ENCODE measurements at regions not wholly inside any gene's neighbourhood (a gene's known extent, or its start where the extent isn't known, plus 50 kb on each side); places are given as distances from the start of the nearest gene placed in this dataset.
A peak's percentile ranks its signal among the peaks of the same experiment; 100 is the strongest.

DNA sequence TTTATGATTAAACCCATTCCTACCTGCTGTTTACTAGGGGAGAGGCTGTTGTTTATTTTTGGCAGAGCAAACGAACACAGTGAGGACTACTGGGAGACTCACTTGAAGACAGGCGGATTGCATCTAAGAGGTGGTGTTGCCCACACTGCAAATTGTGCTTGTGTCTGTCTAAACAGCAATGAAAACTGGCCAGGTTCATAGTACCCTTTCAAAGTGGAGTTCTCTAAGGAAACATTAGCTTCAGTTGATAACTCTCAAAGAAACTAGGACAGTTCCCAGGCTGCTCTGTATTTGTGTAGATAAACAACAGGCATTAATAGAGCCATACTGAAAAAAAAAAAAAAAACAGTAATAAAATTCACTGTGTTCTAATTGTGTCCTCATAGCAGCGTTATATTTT lies 466.0 kb upstream of the RGS6 start:
- DNase-seq (ENCODE audit: low read depth, low spot score): no peak

DNA sequence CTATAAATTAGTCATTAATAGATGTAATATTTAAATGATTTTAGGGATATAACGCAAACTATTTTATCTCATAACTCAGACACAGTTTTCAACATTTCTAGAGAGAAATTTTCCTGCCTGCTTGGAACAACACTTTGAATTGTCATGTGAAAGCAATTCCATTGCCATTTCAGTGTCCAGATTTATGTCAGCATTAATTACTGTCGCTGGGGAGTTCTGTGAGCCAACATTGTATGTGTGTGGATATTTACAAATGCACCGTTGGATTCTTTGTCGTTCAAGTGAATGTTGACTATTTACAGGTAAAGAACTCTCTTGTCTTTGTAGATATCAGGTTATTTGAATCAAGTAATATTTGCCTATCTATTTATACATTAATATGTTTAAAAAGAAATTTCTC lies 465.3 kb upstream of the RGS6 start:
- no peak for DNase-seq (ENCODE audit: low read depth, low spot score)

DNA sequence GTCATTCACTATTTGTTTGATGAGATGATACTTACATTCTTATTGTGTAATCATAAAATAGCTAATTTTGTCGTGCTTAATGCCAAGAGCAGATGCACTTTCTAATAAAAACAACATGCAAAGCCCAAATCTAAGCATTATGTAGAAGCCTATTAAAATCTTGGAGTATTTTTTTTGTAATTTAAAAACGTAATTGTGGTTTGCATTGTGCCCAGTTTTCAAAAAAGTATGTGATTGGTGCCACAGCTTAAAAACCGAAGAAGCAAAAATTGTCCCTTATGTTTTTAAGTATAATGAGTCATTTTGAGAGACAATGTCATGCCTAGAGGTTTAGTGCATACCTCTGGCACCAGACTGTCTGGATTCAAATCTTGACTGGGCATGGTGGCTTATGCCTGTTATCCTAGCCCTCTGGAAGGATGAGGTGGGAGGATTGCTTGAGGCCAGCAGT lies 464.8 kb upstream of the RGS6 start:
- no peak for DNase-seq (ENCODE audit: low read depth, low spot score)

DNA sequence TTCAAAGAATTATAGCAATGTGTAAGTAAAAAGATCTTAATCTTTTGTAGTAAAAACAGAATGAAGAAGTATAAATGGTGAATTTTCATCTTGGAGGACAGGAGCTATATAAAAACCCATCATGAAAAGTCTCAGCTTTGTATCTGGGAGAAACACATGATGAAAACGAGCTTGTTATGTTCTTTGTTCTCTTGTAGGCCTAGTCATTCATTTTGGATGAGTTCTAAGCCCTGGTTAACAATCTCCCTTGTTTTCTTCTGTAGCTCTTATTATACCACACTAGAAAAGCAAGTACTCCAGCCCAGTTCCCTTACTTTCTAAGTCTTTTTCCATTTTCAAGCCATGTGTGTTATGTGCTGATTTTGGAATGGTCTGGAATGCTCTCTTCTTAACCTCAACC lies 463.5 kb upstream of the RGS6 start:
- DNase-seq (ENCODE audit: low read depth, low spot score): no peak

DNA sequence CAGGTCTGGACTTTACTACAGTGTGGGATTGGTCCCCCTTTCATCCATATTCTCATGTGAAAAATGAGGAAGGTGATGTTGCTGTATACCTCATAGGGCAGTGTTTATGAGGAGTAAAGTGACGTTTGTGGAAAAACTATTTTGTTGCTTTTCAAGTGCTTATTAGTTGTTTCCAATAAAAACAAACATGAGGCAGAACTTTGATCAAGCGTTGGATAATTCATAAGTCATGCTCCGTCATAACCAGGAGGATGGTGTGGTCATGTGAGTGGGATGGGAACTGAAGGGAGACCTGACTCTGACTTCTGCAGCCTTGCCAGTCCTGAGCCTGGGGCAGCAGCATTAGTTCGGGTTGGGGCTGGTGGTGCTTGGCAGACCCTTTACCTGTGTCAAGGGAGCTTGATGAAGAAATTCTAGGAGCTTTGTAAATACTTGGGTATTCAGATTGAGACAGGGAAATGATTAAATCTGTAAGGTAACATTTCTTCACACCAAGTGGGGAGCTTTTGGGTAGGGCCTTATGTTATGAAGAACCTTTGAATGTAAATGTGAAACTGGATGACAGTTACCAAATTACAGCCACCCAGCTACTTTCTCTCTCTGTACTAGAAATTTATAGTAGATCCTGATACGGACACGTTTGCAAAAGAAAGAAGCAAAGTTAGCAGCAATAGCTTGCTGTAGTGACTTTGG lies 462.4 kb upstream of the RGS6 start:
- DNase-seq (ENCODE audit: low read depth, low spot score): no peak

DNA sequence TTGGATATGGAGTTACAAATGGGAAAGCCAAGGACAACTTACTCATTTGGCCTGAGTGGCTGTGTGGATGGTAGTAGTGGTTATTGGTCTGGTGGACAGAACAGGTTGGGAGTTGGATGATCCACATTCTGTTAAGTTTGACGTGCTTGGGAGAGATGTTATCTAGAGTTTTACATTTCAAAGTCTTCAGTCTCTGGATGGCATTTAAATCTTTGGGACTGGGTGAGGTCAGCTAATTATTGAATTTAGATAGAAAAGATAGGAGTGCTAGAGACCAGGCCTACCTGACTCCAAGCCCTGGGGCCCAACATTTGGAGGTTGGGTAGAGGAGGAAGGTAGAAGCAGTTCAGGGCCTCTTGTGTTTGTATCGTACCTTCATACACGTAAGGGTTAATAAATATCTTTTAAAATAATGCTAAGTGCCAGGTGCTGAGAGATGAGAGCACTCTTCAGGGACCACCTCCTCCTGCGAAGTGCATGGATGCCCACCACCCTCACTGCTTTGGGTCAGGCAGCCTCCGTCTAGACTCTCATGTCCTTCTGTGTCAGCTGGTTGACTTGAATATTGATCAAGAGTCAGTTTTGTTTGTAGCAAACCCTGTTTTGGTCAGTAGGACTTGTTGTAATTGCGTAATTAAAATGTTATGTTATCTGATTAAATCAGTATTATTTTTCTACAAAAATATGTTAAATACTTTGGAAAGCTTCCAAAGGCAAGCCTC lies 460.4 kb upstream of the RGS6 start:
- no peak for DNase-seq (ENCODE audit: low read depth, low spot score)

DNA sequence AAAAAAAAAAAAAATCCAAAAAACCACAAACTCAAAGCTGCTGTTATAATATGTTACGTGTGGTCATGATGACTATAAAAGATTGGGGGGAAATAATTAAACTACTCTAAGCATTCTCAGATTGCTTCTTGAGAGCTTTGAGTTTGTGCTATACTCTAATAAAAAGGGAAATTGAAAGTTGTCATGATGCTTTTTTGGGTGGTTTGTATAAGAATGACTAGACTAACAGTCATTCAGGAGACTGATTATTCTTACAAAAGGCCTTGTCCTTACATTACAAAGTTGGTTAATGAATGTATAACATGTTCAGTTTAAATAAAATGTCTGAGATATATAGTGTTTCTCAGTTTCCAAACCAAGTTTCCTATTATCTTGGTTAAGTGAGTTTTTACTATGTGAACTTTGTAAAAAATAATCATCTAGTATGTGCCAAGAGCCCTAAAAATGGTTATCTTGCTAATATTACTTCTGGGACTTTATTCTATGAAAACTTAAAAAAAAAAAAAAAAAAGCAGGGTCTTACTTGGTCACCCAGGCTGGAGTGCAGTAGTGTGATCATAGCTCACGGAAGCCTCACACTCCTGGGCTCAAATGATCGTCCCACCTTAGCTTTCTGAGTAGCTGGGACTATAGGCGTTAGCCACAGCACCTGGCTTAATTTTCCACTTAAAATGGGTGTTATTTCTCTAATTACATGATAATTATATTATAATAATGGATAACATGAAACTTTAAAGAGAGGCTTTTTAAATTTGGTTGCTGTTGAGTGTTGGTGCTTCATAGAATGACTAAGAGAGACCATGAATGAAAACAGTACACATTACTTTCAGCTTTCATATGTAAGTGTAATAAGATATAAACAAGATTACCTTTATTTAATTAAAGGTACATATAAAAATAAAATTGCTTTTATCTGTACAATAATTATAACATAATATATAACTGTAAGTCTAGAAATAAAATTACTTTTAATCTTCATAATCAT lies 459.6 kb upstream of the RGS6 start:
- no peak for DNase-seq (ENCODE audit: low read depth, low spot score)

DNA sequence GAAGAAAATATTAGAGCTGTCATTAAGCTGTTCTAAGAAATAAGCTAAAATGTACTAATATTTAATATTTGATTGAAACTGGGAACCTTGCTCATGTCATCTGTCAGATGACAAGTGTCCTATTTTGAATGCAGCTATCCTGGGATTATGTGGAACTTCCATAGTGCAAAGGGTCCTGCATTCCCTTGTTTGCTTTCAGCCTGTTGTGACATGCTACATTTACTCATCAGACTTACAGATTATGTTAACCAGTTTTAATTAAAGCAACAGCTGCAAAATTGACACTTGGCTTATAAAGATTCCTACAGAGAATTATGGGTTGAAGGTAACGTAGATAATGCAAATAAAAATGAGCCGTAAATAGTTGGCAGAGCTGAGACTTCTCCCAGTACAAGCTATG lies 458.4 kb upstream of the RGS6 start:
- no peak for DNase-seq (ENCODE audit: low read depth, low spot score)

DNA sequence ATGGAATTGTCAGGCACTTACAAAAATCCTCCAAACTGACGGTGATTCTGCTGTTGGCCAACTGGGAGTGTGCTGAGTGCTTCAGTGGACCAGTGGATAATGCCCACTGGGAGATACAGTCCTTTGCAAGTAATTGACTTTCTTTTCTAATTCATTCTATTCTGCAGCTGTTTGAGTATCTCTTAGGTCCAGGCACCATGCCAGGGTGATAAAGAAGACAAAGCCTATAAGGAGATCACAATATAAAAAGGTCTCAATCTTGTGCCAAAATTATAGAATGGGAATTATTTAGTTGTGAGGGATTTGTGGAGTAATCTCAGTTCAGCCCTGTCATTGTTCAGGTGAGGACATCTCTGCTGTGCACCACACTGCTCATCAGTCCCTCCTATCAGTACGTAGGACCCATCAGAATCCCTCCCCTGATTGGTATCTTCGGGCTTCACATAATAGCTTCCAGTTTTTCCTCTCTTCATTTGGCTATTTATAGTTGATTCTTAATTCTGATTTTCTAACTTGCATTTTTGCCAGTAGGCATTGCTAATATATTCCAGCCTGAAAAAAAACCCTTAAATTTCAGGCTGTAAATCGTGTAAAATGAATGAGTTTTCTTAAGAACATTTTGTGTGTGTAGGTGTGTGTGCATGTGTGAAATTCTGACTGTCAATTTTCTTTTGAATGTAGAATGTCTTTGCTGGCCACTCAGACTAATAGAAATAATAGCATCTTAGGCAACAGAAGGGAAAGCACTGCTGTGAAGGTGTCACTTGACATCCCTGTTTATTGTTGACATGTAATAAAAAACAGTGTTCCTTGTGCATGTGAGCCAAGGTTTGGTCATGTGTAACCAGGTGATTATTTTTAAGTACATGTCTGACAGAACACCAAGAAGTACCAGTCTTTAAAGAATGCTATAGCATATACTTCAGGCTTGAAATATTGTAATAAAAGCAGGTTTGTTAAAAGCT lies 457.6 kb upstream of the RGS6 start:
- no peak for DNase-seq (ENCODE audit: low read depth, low spot score)

DNA sequence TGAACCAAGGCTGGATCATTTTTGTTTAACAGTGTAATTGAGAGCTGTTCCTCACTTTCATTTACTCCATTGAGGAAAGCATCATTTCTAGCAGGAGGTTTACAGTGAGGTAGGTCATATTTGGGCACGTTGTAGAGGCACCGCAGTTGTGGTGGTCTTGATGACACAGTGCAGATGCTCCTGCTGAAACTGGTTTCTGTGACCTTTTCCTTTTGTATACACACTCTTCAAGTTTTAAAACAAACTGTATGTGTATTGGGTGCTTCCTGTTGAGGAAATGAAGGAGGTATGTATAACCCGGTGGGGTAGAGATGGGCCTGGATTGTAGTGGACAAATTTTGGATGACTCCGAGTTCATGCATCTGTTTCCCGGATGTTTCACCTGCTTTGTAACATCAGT lies 456.3 kb upstream of the RGS6 start:
- DNase-seq (ENCODE audit: low read depth, low spot score): no peak

DNA sequence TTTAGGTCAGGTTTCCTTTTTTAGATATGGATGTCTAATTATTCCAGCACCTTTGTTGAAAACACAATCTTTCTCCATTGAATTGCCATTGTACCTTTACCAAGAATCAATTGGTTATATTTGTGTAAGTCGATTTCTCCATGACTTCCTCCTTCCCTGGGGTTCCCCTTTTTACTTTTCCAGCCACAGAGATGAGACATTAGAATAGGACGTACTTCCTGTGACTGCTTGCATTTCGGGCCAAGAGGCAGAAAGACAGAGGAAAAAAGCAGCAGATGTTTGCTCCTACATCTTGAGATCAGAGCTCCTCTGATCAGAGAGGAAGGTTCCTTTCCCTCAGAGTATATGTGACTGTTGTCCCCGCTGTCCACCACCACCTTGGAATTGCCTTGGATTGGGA lies 453.7 kb upstream of the RGS6 start:
- DNase-seq (ENCODE audit: low read depth, low spot score): no peak

DNA sequence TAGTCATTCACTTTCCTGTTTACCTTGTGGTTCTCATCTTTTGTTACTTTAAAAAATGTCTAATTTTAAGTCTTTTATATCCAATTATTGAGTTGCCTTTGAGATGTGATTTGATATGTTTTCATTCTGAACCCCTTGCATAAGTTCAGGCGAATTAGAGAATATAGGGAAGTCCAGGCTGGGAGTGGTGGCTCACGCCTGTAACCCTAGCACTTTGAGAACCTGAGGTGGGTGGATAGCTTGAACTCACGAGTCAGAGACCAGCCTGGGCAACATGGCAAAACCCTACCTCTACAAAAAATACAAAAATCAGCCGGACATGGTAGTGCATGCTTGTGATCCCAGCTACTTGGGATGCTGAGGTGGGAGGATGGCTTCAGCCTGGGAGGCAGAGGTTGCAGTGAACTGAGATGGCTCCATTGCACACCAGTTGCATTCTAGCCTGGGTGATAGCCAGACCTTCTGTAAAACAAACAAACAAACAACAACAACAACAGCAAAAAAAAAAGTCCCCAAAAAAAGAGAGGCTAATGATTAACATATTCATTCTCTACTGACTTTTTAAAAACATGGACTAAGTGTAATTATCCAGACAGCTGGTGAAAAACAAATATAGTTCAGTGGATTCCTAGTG lies 451.1 kb upstream of the RGS6 start:
- no peak for DNase-seq (ENCODE audit: low read depth, low spot score)

DNA sequence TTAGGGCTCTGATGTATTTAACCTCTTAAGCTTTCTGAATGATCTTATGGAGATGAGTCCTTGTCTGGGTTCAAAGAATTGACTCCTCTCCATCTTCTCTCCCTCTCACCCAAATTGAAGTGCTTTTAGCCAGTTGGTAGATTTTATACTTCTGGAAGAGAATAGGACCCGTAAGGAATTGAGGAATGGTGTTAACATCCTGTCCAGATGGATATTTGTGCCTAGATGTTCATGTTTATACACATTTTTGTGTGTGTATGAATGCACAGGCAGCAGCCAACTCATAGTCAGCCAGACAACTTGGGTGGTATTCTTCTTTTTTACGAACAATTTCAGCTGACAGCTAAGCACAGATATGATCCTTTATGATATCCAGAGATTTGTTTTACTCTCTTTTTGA lies 449.6 kb upstream of the RGS6 start:
- no peak for DNase-seq (ENCODE audit: low read depth, low spot score)

DNA sequence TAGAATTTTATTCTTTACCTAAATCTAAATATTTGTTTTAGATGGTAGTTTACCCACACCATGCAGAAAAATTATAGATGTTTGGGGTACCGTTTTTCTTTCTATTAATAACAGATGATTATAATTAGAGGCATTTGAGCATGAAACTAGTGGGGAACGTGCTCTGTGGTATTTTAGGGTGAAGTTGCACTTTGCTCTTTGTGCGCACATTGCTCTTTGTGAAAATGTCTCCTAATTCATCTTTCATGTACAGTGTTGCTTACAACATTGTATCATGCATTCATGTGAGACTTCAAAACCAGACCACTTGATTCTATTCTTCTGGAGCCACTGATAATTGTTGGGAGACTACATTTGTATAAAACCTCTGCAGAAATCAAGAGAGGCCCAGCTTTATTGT lies 449.1 kb upstream of the RGS6 start:
- DNase-seq (ENCODE audit: low read depth, low spot score): no peak

DNA sequence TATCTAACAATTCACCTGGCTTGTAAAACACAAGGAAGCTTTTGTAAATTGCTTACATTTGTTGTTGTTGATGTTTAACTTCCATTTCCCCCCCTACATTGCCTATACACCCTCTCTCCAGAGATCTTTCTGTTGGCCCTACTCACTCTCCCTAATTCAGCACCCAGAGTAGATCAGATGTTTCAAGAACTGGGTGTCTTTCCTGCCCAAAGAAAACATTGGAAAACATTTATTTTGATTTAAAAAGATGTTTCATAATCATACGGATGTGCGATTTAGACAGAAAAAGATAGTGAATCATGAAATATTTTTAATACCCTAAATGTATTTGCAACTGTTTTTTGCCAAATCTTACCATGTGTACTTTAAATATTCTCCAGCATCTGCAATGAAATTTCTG lies 446.4 kb upstream of the RGS6 start:
- DNase-seq (ENCODE audit: low read depth, low spot score): no peak

DNA sequence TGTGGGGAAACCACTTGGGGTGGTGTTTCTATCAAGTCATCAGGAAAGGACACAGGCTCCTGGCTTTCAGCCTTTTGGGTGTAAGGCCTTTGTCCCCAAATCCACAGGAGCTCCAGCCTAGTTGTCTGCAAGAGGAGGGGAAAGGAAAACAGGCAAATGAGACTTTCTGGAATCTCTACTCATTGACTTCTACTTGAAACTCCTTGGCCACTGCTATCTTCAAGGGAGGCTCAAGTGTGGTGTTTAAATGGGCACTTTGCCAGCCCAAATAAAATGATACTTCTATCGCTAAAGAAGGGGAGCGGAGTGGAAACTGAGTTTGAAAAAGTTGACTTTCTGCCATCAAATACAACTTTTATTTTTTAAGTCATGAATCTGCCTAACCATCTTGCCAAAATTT lies 445.9 kb upstream of the RGS6 start:
- peak; percentile 63 for DNase-seq (ENCODE audit: low read depth, low spot score)

DNA sequence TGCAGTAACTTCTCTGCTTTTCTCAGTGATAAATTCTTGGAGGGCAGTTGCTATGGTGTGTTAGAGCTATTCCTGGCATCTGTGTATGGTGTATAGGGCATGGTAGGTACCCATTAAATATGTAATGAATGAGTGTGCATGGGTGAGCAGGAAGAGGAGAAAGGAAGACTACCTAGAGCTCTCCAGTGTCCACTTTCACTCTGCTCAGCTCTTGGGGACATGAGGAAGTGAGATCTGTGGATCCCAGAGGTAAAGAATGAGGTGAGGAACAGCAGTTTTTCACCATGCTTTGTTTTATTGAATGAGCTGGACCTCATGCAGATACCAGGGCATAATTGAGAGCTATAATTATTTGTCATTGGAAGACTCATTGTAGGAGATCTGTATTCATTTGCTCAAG lies 444.8 kb upstream of the RGS6 start:
- DNase-seq (ENCODE audit: low read depth, low spot score): no peak

DNA sequence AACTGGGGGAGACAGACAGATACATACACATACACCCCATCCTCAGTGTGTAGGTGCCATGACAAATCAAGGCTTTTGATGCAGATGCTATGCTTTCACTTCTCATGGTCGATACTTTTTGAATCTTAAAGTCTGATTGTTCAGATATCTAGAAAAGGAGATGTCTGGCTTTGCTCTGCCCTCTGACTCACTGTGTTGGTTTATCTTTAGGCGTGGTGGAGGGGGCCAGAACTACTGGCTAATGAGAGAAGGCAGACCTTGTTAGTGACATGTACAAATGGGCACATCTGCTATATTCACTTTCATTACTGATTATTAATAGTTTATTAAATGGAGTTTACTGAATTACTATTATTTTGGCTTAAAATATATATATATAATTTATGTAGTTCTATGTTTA lies 444.3 kb upstream of the RGS6 start:
- DNase-seq (ENCODE audit: low read depth, low spot score): no peak

DNA sequence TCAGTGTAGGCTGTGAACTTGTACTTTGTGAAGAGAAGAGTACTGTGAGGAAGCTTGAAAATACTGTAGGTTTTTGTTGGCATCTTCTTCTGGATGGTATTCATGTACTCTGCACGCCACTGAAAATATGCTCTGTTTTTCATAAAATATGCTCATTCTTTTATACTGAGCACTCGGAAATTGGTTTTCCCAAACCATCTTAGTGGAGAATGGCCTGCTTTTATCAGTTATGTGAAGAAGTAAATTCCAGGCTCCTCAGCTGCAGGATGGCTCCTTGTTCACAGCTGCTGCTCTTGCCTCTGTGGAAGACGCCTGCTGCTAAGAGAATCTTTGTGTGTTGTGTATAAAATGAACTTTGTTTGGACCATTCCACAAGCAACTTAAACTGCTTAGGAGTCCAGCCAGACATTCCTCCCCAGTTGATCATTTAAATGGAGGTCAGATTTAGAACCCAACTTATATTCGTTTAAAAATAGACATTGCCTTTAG lies 443.5 kb upstream of the RGS6 start:
- DNase-seq (ENCODE audit: low read depth, low spot score): peak; percentile 36

DNA sequence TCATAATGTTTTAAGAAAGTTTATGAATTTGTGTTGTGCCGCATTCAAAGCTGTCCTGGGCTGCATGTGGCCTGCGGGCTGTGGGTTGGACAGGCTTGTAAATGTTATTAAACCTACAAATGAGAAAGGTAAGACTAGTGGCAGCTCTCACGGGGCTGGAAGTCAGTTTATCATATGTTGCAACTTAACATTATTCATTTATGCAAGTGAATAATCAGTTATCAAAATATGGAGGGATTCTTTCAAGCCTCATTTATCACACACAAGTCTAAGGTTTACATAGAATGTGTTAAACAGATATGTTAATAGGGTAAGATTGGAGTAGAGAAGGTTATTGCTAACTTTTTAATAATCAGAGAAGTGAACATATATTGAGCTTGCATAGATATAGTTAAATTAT lies 442.5 kb upstream of the RGS6 start:
- DNase-seq (ENCODE audit: low read depth, low spot score): no peak

DNA sequence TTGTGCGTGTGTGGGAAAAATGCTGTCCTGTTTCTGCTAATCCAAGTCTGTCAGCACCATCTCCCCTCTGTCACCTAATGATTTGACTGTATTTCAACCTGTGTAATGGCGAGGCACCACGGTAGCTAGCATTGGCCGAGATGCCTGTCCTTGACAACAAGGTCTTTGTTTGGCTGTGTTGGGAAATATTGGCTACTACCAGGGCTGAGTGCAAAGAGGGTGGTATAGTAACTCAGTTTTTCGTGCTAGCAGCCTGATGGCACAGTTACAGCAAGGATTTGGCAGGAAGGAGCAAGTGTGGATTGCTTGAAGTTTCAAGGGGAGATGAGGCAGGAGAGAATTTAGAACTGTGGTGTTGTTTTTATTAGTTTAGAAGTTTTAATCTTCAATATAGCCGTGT lies 440.3 kb upstream of the RGS6 start:
- no peak for DNase-seq (ENCODE audit: low read depth, low spot score)
